ENCODE measurements at regions not wholly inside any gene's neighbourhood (a gene's known extent, or its start where the extent isn't known, plus 50 kb on each side); places are given as distances from the start of the nearest gene placed in this dataset.
A peak's percentile ranks its signal among the peaks of the same experiment; 100 is the strongest.

- TF ChIP-seq PLSCR1 (CRISPR knock-in tag; IDR thresholded peaks at IDR 0.05; ENCODE audit: borderline replicate concordance) (no peak; the same call in 1 of the 2 replicates), ZNF879 (CRISPR knock-in tag; IDR thresholded peaks at IDR 0.05) (no peak), DMAP1 (CRISPR knock-in tag; IDR thresholded peaks at IDR 0.05) (peak; percentile 77; the same call in 1 of the 2 replicates), U2AF2 (IDR thresholded peaks at IDR 0.05; ENCODE audit: low read depth, low read length) (no peak), REL (CRISPR knock-in tag; conservative IDR thresholded peaks at IDR 0.05) (no peak), SP4 (CRISPR knock-in tag; IDR thresholded peaks at IDR 0.05) (peak; percentile 65), LCORL (IDR thresholded peaks at IDR 0.05) (peak; percentile 83; the same call in 1 of the 2 replicates), LCORL (CRISPR knock-in tag; IDR thresholded peaks at IDR 0.05) (peak; percentile 92), KLF9 (CRISPR knock-in tag; IDR thresholded peaks at IDR 0.05; ENCODE audit: low read depth) (0 out of 2 replicates have a peak, but pooled peaks have one; percentile 57), NR2F1 (CRISPR knock-in tag; IDR thresholded peaks at IDR 0.05) (peak; percentile 98), KIAA2018 (CRISPR knock-in tag; IDR thresholded peaks at IDR 0.05; ENCODE audit: borderline replicate concordance) (no peak), NRL (CRISPR knock-in tag; IDR thresholded peaks at IDR 0.05; ENCODE audit: borderline replicate concordance) (0 out of 2 replicates have a peak, but pooled peaks have one; percentile 10), TAF15 (IDR thresholded peaks at IDR 0.05; ENCODE audit: low read depth, low read length, poor library complexity, severe bottlenecking) (no peak), ZNF451 (CRISPR knock-in tag; IDR thresholded peaks at IDR 0.05) (peak; percentile 76; the same call in 1 of the 2 replicates), TBX2 (CRISPR knock-in tag; IDR thresholded peaks at IDR 0.05; ENCODE audit: borderline replicate concordance) (peak; percentile 94), ZNF275 (CRISPR knock-in tag; IDR thresholded peaks at IDR 0.05; ENCODE audit: borderline replicate concordance) (no peak), ZNF841 (CRISPR knock-in tag; IDR thresholded peaks at IDR 0.05; ENCODE audit: borderline replicate concordance) (no peak), PHF5A (CRISPR knock-in tag; IDR thresholded peaks at IDR 0.05; ENCODE audit: low read depth, unreplicated experiment) (peak; percentile 71), DPF2 (CRISPR knock-in tag; IDR thresholded peaks at IDR 0.05; ENCODE audit: borderline replicate concordance, low read depth) (peak; percentile 75; the same call in 1 of the 2 replicates)
Measured at GRCh38 chr2:120525056-120526046, 179.4 kb downstream of the INHBB start (continued).
